Activated naive CD8-positive, alpha-beta T cell treated with anti-CD3 and anti-CD28 coated beads, Interleukin-2, amount 10 ng/mL, durations not matched to agents 7 days and 5 days (primary cell): ENCODE measurements at regions not wholly inside any gene's neighbourhood (a gene's known extent, or its start where the extent isn't known, plus 50 kb on each side); places are given as distances from the start of the nearest gene placed in this dataset.

Experiments used
- ATAC-seq: fragments of 150-1000 bp; cut with Tn5 transposase; one replicate; pipeline ENCODE4 v1.10.0; 2021; ENCODE audit warnings: low read depth, moderate library complexity
- POLR2A ChIA-PET: fragments of 350-600 bp; sonication (Branson Sonifier 250); formaldehyde crosslinking; loops from one replicate; lab custom pipeline; 2021; ENCODE audit warnings: antibody characterized with exemption; lab: Charles Lee
- DNase-seq: peaks from one replicate; pipeline ENCODE4 v3.0.0; 2021
- H3K27ac Mint-ChIP-seq: one replicate; pipeline ENCODE4 v1.8.0; 2022; ENCODE audit warnings: mild to moderate bottlenecking, mixed read lengths
- H3K27me3 Mint-ChIP-seq: one replicate; pipeline ENCODE4 v1.8.0; 2022; ENCODE audit warnings: mild to moderate bottlenecking, moderate library complexity, mixed read lengths
- H3K36me3 Mint-ChIP-seq: one replicate; pipeline ENCODE4 v1.8.0; 2021; ENCODE audit warnings: mild to moderate bottlenecking, mixed read lengths
- H3K4me1 Mint-ChIP-seq: one replicate; pipeline ENCODE4 v1.8.0; 2021; ENCODE audit warnings: mixed read lengths
- H3K4me3 Mint-ChIP-seq: one replicate; pipeline ENCODE4 v1.8.0; 2022; ENCODE audit warnings: mild to moderate bottlenecking, moderate library complexity, mixed read lengths
- H3K9me3 Mint-ChIP-seq: one replicate; pipeline ENCODE4 v1.8.0; 2021; ENCODE audit warnings: mixed read lengths

- H3K4me1 Mint-ChIP-seq, result no peaks in the 10 kb centered on the region
- H3K4me3 Mint-ChIP-seq, result no peak overlapping the region
- DNase-seq (no peak), ATAC-seq (no peak)
- POLR2A ChIA-PET, result no interaction called here
- H3K27me3 Mint-ChIP-seq, result no peaks in the 10 kb centered on the region
- H3K36me3 Mint-ChIP-seq, result no peaks in the 10 kb centered on the region
- H3K27ac Mint-ChIP-seq, result no peak overlapping the region
- no peaks in the 10 kb centered on the region for H3K9me3 Mint-ChIP-seq
Observed at GRCh38 chr1:55703726-55704363, 488.7 kb upstream of the USP24 start.

- no peak overlapping the region for H3K27ac Mint-ChIP-seq
- ATAC-seq, result no peak
- POLR2A ChIA-PET, result no interaction called here
Observed at GRCh38 chr1:55702064-55702463, 486.9 kb upstream of the USP24 start.

GRCh38 chr1:55700359-55701130, 485.4 kb upstream of the USP24 start:
- Mint-ChIP-seq H3K27me3 (no peaks in the 10 kb centered on the region), H3K27ac (no peak overlapping the region), H3K36me3 (no peaks in the 10 kb centered on the region), H3K4me1 (no peaks in the 10 kb centered on the region), H3K9me3 (no peaks in the 10 kb centered on the region), H3K4me3 (no peak overlapping the region)
- ATAC-seq (no peak), DNase-seq (no peak)
- POLR2A ChIA-PET, result no interaction called here

More at GRCh38 chr1:55702064-55702463, 486.9 kb upstream of the USP24 start:
- Mint-ChIP-seq H3K4me1 (no peaks in the 10 kb centered on the region), H3K9me3 (no peaks in the 10 kb centered on the region), H3K36me3 (no peaks in the 10 kb centered on the region), H3K4me3 (no peak overlapping the region), H3K27me3 (no peaks in the 10 kb centered on the region)
- no peak for DNase-seq

- Mint-ChIP-seq H3K9me3 (no peaks in the 10 kb centered on the region), H3K27ac (no peak overlapping the region), H3K4me3 (no peak overlapping the region), H3K4me1 (no peaks in the 10 kb centered on the region), H3K27me3 (no peaks in the 10 kb centered on the region), H3K36me3 (no peaks in the 10 kb centered on the region)
- no peak for ATAC-seq
- POLR2A ChIA-PET, result no interaction called here
- DNase-seq, result no peak
Observed at GRCh38 chr1:55699228-55699627, 484.1 kb upstream of the USP24 start.

- no peaks in the 10 kb centered on the region for H3K4me1 Mint-ChIP-seq
- ATAC-seq, result no peak
- H3K36me3 Mint-ChIP-seq, result no peaks in the 10 kb centered on the region
- no peak overlapping the region for H3K4me3 Mint-ChIP-seq
- no peaks in the 10 kb centered on the region for H3K9me3 Mint-ChIP-seq
- DNase-seq, result no peak
- no peaks in the 10 kb centered on the region for H3K27me3 Mint-ChIP-seq
- POLR2A ChIA-PET, result no interaction called here
- H3K27ac Mint-ChIP-seq, result no peak overlapping the region
Observed at GRCh38 chr1:55697997-55698535, 482.9 kb upstream of the USP24 start.

GRCh38 chr1:55696891-55697290, 481.7 kb upstream of the USP24 start:
- POLR2A ChIA-PET, result no interaction called here

GRCh38 chr1:55696181-55696754, 481.1 kb upstream of the USP24 start:
- ATAC-seq (no peak), DNase-seq (no peak)
- Mint-ChIP-seq H3K27ac (no peak overlapping the region), H3K9me3 (no peaks in the 10 kb centered on the region), H3K4me1 (no peaks in the 10 kb centered on the region), H3K27me3 (no peaks in the 10 kb centered on the region), H3K4me3 (no peak overlapping the region), H3K36me3 (no peaks in the 10 kb centered on the region)
- POLR2A ChIA-PET, result no interaction called here

More at GRCh38 chr1:55696891-55697290, 481.7 kb upstream of the USP24 start:
- H3K4me3 Mint-ChIP-seq, result no peak overlapping the region
- H3K36me3 Mint-ChIP-seq, result no peaks in the 10 kb centered on the region
- no peak for DNase-seq
- no peaks in the 10 kb centered on the region for H3K27me3 Mint-ChIP-seq
- H3K27ac Mint-ChIP-seq, result no peak overlapping the region
- H3K4me1 Mint-ChIP-seq, result no peaks in the 10 kb centered on the region
- no peak for ATAC-seq
- no peaks in the 10 kb centered on the region for H3K9me3 Mint-ChIP-seq

- Mint-ChIP-seq H3K36me3 (no peaks in the 10 kb centered on the region), H3K27me3 (no peaks in the 10 kb centered on the region), H3K9me3 (no peaks in the 10 kb centered on the region), H3K4me1 (no peaks in the 10 kb centered on the region), H3K4me3 (no peak overlapping the region), H3K27ac (no peak overlapping the region)
- ATAC-seq, result no peak
- POLR2A ChIA-PET, result no interaction called here
- DNase-seq, result no peak
Observed at GRCh38 chr1:55695552-55695951, 480.4 kb upstream of the USP24 start.

GRCh38 chr1:55695151-55695550, 480.0 kb upstream of the USP24 start:
- DNase-seq (no peak), ATAC-seq (no peak)
- Mint-ChIP-seq H3K36me3 (no peaks in the 10 kb centered on the region), H3K4me3 (no peak overlapping the region), H3K9me3 (no peaks in the 10 kb centered on the region), H3K4me1 (no peaks in the 10 kb centered on the region), H3K27me3 (no peaks in the 10 kb centered on the region), H3K27ac (no peak overlapping the region)
- POLR2A ChIA-PET, result no interaction called here

GRCh38 chr1:55694310-55694801, 479.2 kb upstream of the USP24 start:
- H3K27me3 Mint-ChIP-seq, result no peaks in the 10 kb centered on the region

GRCh38 chr1:55692726-55693125, 477.6 kb upstream of the USP24 start:
- Mint-ChIP-seq H3K36me3 (no peaks in the 10 kb centered on the region), H3K4me1 (no peaks in the 10 kb centered on the region), H3K27me3 (peaks cover 3% of the 10 kb centered on the region), H3K4me3 (no peak overlapping the region), H3K9me3 (no peaks in the 10 kb centered on the region), H3K27ac (no peak overlapping the region)
- DNase-seq (no peak), ATAC-seq (no peak)
- POLR2A ChIA-PET, result no interaction called here

More at GRCh38 chr1:55694310-55694801, 479.2 kb upstream of the USP24 start:
- no peak overlapping the region for H3K27ac Mint-ChIP-seq
- no peak for ATAC-seq
- DNase-seq, result no peak
- POLR2A ChIA-PET, result no interaction called here
- H3K4me3 Mint-ChIP-seq, result no peak overlapping the region
- H3K4me1 Mint-ChIP-seq, result no peaks in the 10 kb centered on the region
- H3K9me3 Mint-ChIP-seq, result no peaks in the 10 kb centered on the region
- H3K36me3 Mint-ChIP-seq, result no peaks in the 10 kb centered on the region

- Mint-ChIP-seq H3K27me3 (peaks cover 3% of the 10 kb centered on the region), H3K36me3 (no peaks in the 10 kb centered on the region), H3K4me3 (no peak overlapping the region), H3K4me1 (no peaks in the 10 kb centered on the region), H3K27ac (no peak overlapping the region), H3K9me3 (no peaks in the 10 kb centered on the region)
- POLR2A ChIA-PET, result no interaction called here
- DNase-seq (no peak), ATAC-seq (no peak)
Observed at GRCh38 chr1:55690366-55690765, 475.2 kb upstream of the USP24 start.

GRCh38 chr1:55689800-55690199, 474.6 kb upstream of the USP24 start:
- H3K27me3 Mint-ChIP-seq, result peaks cover 3% of the 10 kb centered on the region
- no peak overlapping the region for H3K27ac Mint-ChIP-seq
- POLR2A ChIA-PET, result no interaction called here
- H3K36me3 Mint-ChIP-seq, result no peaks in the 10 kb centered on the region
- DNase-seq (no peak), ATAC-seq (no peak)
- H3K9me3 Mint-ChIP-seq, result no peaks in the 10 kb centered on the region
- H3K4me3 Mint-ChIP-seq, result no peak overlapping the region
- no peaks in the 10 kb centered on the region for H3K4me1 Mint-ChIP-seq
